H1 (cell line): ENCODE measurements at regions not wholly inside any gene's neighbourhood (a gene's known extent, or its start where the extent isn't known, plus 50 kb on each side); places are given as distances from the start of the nearest gene placed in this dataset.

ENCODE experiments used
- CTCF ChIA-PET: fragments of 300-600 bp; sonication (Branson Sonifier 250); formaldehyde crosslinking; loops from one replicate; lab custom pipeline; 2021; ENCODE audit not compliant: partially characterized antibody; lab: Charles Lee
- POLR2A ChIA-PET: fragments of 300-600 bp; sonication (Branson Sonifier 250); formaldehyde crosslinking; loops from one replicate; lab custom pipeline; 2021; ENCODE audit warnings: inconsistent platforms; ENCODE audit not compliant: partially characterized antibody; lab: Charles Lee
- DNase-seq, 2 experiments: peaks; one replicate each; pipeline versions ENCODE4 v3.0.0 to v3.0.0-alpha.2; 2010 to 2022; ENCODE audit warnings: low spot score in 2 of 2, low read depth in 1 of 2, mixed read lengths in 1 of 2
- FAIRE-seq: peaks from 2 replicates; lab custom pipeline; 2011; peaks lifted over from hg19 to GRCh38; lab: Jason Lieb, UNC
- H2AFZ ChIP-seq: 2 replicates; pipeline ENCODE4 v1.8.1; 2012; ENCODE audit warnings: low read length, inconsistent platforms
- H2AK5ac ChIP-seq: 2 replicates; pipeline ENCODE4 v1.6.1; 2013; ENCODE audit warnings: low read depth, low read length
- H2BK120ac ChIP-seq: replicated peaks from 2 replicates; pipeline ENCODE3; 2013; ENCODE audit warnings: low read depth, low read length, inconsistent platforms
- H2BK12ac ChIP-seq: 2 replicates; pipeline ENCODE4 v1.6.1; 2013; ENCODE audit warnings: low read depth, low read length
- H2BK15ac ChIP-seq: 2 replicates; pipeline ENCODE4 v1.6.1; 2013; ENCODE audit warnings: low read length
- H2BK20ac ChIP-seq: 2 replicates; pipeline ENCODE4 v1.6.1; 2013; ENCODE audit warnings: low read length
- H2BK5ac ChIP-seq: 2 replicates; pipeline ENCODE4 v1.6.1; 2013; ENCODE audit warnings: low read depth, low read length
- H3K14ac ChIP-seq: 2 replicates; pipeline ENCODE4 v1.6.1; 2013; ENCODE audit warnings: inconsistent platforms; ENCODE audit not compliant: insufficient read length
- H3K18ac ChIP-seq: 2 replicates; pipeline ENCODE4 v1.6.1; 2013; ENCODE audit warnings: low read length; ENCODE audit errors: extremely low read depth
- H3K23ac ChIP-seq: 2 replicates; pipeline ENCODE4 v1.6.1; 2013; ENCODE audit warnings: inconsistent platforms; ENCODE audit not compliant: insufficient read length
- H3K23me2 ChIP-seq: 2 replicates; pipeline ENCODE4 v1.6.1; 2013; ENCODE audit warnings: low read depth, low read length
- H3K27ac ChIP-seq: 2 replicates; pipeline ENCODE4 v1.6.1; 2011; ENCODE audit warnings: low read depth, low read length, inconsistent platforms
- H3K27me3 ChIP-seq, 4 experiments: replicated peaks in 1 of 4; 1 replicate in 1 of 4; 2 replicates in 3 of 4; pipeline versions ENCODE4 v1.6.1 to v1.8.1; 2011 to 2013; ENCODE audit warnings: low read length in 3 of 4, mild to moderate bottlenecking in 3 of 4, inconsistent platforms in 2 of 4, mixed read lengths in 2 of 4, moderate library complexity in 1 of 4; ENCODE audit not compliant: control insufficient read depth in 3 of 4, insufficient read depth in 3 of 4; ENCODE audit errors: extremely low read depth in 1 of 4
- H3K36me3 ChIP-seq, 4 experiments: 2 replicates each; pipeline versions ENCODE4 v1.6.1 to v1.8.1; 2011 to 2013; ENCODE audit warnings: mild to moderate bottlenecking in 4 of 4, low read length in 3 of 4, moderate library complexity in 2 of 4, control low read depth in 1 of 4, inconsistent platforms in 1 of 4; ENCODE audit not compliant: insufficient read depth in 4 of 4, control insufficient read depth in 2 of 4
- H3K4ac ChIP-seq: replicated peaks from 2 replicates; pipeline ENCODE3; 2013; ENCODE audit warnings: low read length, low read depth, mixed read lengths, inconsistent platforms; ENCODE audit not compliant: insufficient read length
- H3K4me1 ChIP-seq, 4 experiments: replicated peaks in 1 of 4; 1 replicate in 1 of 4; 2 replicates in 3 of 4; pipeline versions ENCODE4 v1.6.1 to v1.8.1; 2011 to 2013; ENCODE audit warnings: low read length in 3 of 4, inconsistent platforms in 2 of 4, mixed read lengths in 1 of 4; ENCODE audit not compliant: insufficient read depth in 4 of 4, control insufficient read depth in 3 of 4
- H3K4me2 ChIP-seq, 2 experiments: 2 replicates each; pipeline versions ENCODE4 v1.6.1 to v1.8.1; 2011 to 2013; ENCODE audit warnings: low read depth in 2 of 2, low read length in 2 of 2, control low read depth in 1 of 2, inconsistent platforms in 1 of 2, mild to moderate bottlenecking in 1 of 2; ENCODE audit not compliant: insufficient read depth in 1 of 2
- H3K4me3 ChIP-seq, 4 experiments: fragments of 200-600, 300-600 bp in 1 of 4; sonication (generic), shearing (Covaris generic), sonication (Bioruptor Twin) in 1 of 4; 2 replicates each; pipeline versions ENCODE4 v1.5.1 to v1.8.1; 2011 to 2016; ENCODE audit warnings: low read length in 4 of 4, low read depth in 3 of 4, control low read depth in 2 of 4, inconsistent platforms in 2 of 4, mild to moderate bottlenecking in 2 of 4, mixed read lengths in 1 of 4, moderate library complexity in 1 of 4; ENCODE audit not compliant: insufficient read depth in 2 of 4; ENCODE audit errors: extremely low read depth in 1 of 4
- H3K56ac ChIP-seq: replicated peaks from 2 replicates; pipeline ENCODE3; 2013; ENCODE audit warnings: low read depth, mild to moderate bottlenecking, mixed read lengths, low read length, inconsistent platforms; ENCODE audit not compliant: insufficient read length
- H3K79me1 ChIP-seq: 2 replicates; pipeline ENCODE4 v1.6.1; 2013; ENCODE audit warnings: low read depth, low read length, control low read depth
- H3K79me2 ChIP-seq, 2 experiments: 2 replicates each; pipeline versions ENCODE4 v1.6.1 to v1.8.1; 2012 to 2013; ENCODE audit warnings: low read length in 2 of 2, mild to moderate bottlenecking in 2 of 2, inconsistent platforms in 1 of 2; ENCODE audit not compliant: insufficient read depth in 2 of 2, control insufficient read depth in 1 of 2
- H3K9ac ChIP-seq, 4 experiments: replicated peaks in 1 of 4; 1 replicate in 1 of 4; 2 replicates in 3 of 4; pipeline versions ENCODE4 v1.6.1 to v1.8.1; 2011 to 2013; ENCODE audit warnings: low read depth in 3 of 4, low read length in 3 of 4, control low read depth in 2 of 4, mild to moderate bottlenecking in 2 of 4, moderate library complexity in 2 of 4, inconsistent platforms in 1 of 4; ENCODE audit errors: extremely low read depth in 1 of 4
- H3K9me3 ChIP-seq, 2 experiments: 2 replicates each; pipeline versions ENCODE4 v1.6.1 to v1.8.1; 2012 to 2013; ENCODE audit warnings: mild to moderate bottlenecking in 2 of 2, moderate library complexity in 2 of 2, control low read depth in 1 of 2, inconsistent platforms in 1 of 2, low read depth in 1 of 2, low read length in 1 of 2, mixed read lengths in 1 of 2; ENCODE audit not compliant: insufficient read depth in 2 of 2
- H4K20me1 ChIP-seq, 2 experiments: replicated peaks in 1 of 2; 2 replicates each; pipeline versions ENCODE3 to v1.8.1; 2011 to 2013; ENCODE audit warnings: inconsistent platforms in 2 of 2, low read length in 2 of 2, mild to moderate bottlenecking in 1 of 2; ENCODE audit not compliant: insufficient read depth in 2 of 2, control insufficient read depth in 1 of 2
- H4K5ac ChIP-seq: 2 replicates; pipeline ENCODE4 v1.6.1; 2013; ENCODE audit warnings: low read length, low read depth, mixed read lengths, inconsistent platforms; ENCODE audit not compliant: insufficient read length
- H4K8ac ChIP-seq: 2 replicates; pipeline ENCODE4 v1.8.0; 2013; ENCODE audit warnings: mild to moderate bottlenecking, moderate library complexity, low read length, inconsistent platforms; ENCODE audit not compliant: insufficient read depth; ENCODE audit errors: extremely low read depth
- H4K91ac ChIP-seq: replicated peaks from 2 replicates; pipeline ENCODE3; 2013; ENCODE audit warnings: low read length, mixed read lengths, inconsistent platforms; ENCODE audit not compliant: insufficient read length
- CHD1 ChIP-seq: IDR thresholded peaks from 2 replicates; pipeline ENCODE4 v1.6.1; 2012; ENCODE audit warnings: low read depth, low read length, improper control_type of control experiment
- CREB1 ChIP-seq: IDR thresholded peaks from 2 replicates; pipeline ENCODE4 v1.6.1; 2012; ENCODE audit warnings: inconsistent platforms
- KDM1A ChIP-seq: fragments of 200-600, 300-600 bp; sonication (generic); IDR thresholded peaks from 2 replicates; pipeline ENCODE4 v1.7.1; 2016; ENCODE audit warnings: mild to moderate bottlenecking, low read length, borderline replicate concordance
- NANOG ChIP-seq: IDR thresholded peaks from 2 replicates; pipeline ENCODE4 v1.6.1; 2011; ENCODE audit warnings: low read length, low read depth, mild to moderate bottlenecking, inconsistent platforms; ENCODE audit not compliant: insufficient read depth, poor library complexity, severe bottlenecking
- PHF8 ChIP-seq: fragments of 200-600 bp; sonication (generic); conservative IDR thresholded peaks from 2 replicates; pipeline ENCODE4 v1.7.1; 2012; ENCODE audit warnings: low read depth, mild to moderate bottlenecking, inconsistent platforms, low read length, moderate library complexity
- RFX5 ChIP-seq: IDR thresholded peaks from 2 replicates; pipeline ENCODE4 v1.6.1; 2011; ENCODE audit warnings: low read depth, low read length, improper control_type of control experiment, borderline replicate concordance
- SIRT6 ChIP-seq: IDR thresholded peaks from one replicate; pipeline ENCODE4 v1.7.1; 2012; ENCODE audit warnings: low read length, inconsistent platforms
- SIX5 ChIP-seq: IDR thresholded peaks from 2 replicates; pipeline ENCODE4 v1.6.1; 2011; ENCODE audit warnings: mild to moderate bottlenecking, low read depth, low read length
- SP1 ChIP-seq: IDR thresholded peaks from 2 replicates; pipeline ENCODE4 v1.6.1; 2011; ENCODE audit warnings: low read depth, low read length
- SP4 ChIP-seq: IDR thresholded peaks from 2 replicates; pipeline ENCODE4 v1.6.1; 2012; ENCODE audit warnings: low read length, inconsistent platforms
- SRF ChIP-seq: IDR thresholded peaks from 2 replicates; pipeline ENCODE4 v1.6.1; 2011; ENCODE audit warnings: mild to moderate bottlenecking, low read depth, low read length, moderate library complexity
- TCF12 ChIP-seq: IDR thresholded peaks from 2 replicates; pipeline ENCODE4 v1.6.1; 2011; ENCODE audit warnings: low read depth, mild to moderate bottlenecking, low read length
- WGBS, 2 experiments: shearing (Covaris generic) in 1 of 2; methylation state at CpG; one replicate each; pipeline versions ENCODE4 v1.1.6 to v1.1.7; 2013 to 2015; ENCODE audit warnings: low lambda C conversion rate in 2 of 2, mixed read lengths in 2 of 2, inconsistent platforms in 1 of 2, low coverage in 1 of 2, missing lambda C conversion rate in 1 of 2; ENCODE audit not compliant: insufficient replicate concordance in 2 of 2, insufficient coverage in 1 of 2, insufficient read length in 1 of 2; ENCODE audit errors: extremely low coverage in 1 of 2, missing lambda C conversion rate in 1 of 2; 5-methylcytosine and 5-hydroxymethylcytosine counted together
- TF ChIP-seq, protein P1 (sequence below): IDR thresholded peaks from 2 replicates; pipeline ENCODE4 v1.6.1; 2011; ENCODE audit warnings: low read length, improper control_type of control experiment

- Histone ChIP-seq H2BK12ac (no peak overlapping the region), H3K27me3 (no peaks in the 10 kb centered on the region), H3K18ac (no peak overlapping the region), H3K79me2 (no peaks in the 10 kb centered on the region), H2BK5ac (no peak overlapping the region), H3K9ac (no peak overlapping the region), H2BK20ac (no peak overlapping the region; the same call in 1 of the 2 replicates), H3K14ac (no peak overlapping the region), H3K9me3 (no peaks in the 10 kb centered on the region), H4K91ac (no peak overlapping the region), H3K4me1 (peaks cover 2 to 15% (median 10%) of the 10 kb centered on the region in 4 experiments; a peak in 6 of 7 replicates), H3K4me3 (no peak overlapping the region), H3K4ac (no peak overlapping the region), H3K4me2 (no peak overlapping the region), H3K56ac (no peak overlapping the region), H3K23ac (no peak overlapping the region), H3K79me1 (no peaks in the 10 kb centered on the region), H4K20me1 (no peaks in the 10 kb centered on the region), H3K27ac (no peak overlapping the region), H4K8ac (no peak overlapping the region), H2AK5ac (no peak overlapping the region), H2BK120ac (no peak overlapping the region), H2BK15ac (0 out of 2 replicates have a peak overlapping the region, but pooled peaks have one; percentile 51), H2AFZ (no peak overlapping the region), H3K23me2 (no peaks in the 10 kb centered on the region), H3K36me3 (no peaks in the 10 kb centered on the region), H4K5ac (no peak overlapping the region)
- CTCF ChIA-PET: interaction anchor here (0.8 to 1.5 kb wide), 4 partner anchors 10 to 194 kb away, joined by 3 to 8 read pairs (median 4); no protein-coding TSS in a partner anchor
- POLR2A ChIA-PET: no interaction called here
- no peak for DNase-seq
- FAIRE-seq: no peak
- 82% methylated on average over 7 of the region's 7 CpGs; no CpG with 5 or more reads in 1 of the 2 experiments for WGBS, 2 experiments
- TF ChIP-seq SIX5 (no peak), SRF (no peak), CHD1 (no peak), PHF8 (no peak), KDM1A (no peak), RFX5 (no peak), TCF12 (no peak), SIRT6 (no peak), SP1 (no peak), CREB1 (no peak), SP4 (no peak), NANOG (no peak)
- TF ChIP-seq, protein P1, sequence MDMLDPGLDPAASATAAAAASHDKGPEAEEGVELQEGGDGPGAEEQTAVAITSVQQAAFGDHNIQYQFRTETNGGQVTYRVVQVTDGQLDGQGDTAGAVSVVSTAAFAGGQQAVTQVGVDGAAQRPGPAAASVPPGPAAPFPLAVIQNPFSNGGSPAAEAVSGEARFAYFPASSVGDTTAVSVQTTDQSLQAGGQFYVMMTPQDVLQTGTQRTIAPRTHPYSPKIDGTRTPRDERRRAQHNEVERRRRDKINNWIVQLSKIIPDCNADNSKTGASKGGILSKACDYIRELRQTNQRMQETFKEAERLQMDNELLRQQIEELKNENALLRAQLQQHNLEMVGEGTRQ: no peak
Observed at GRCh38 chr5:158010831-158011230, 151.9 kb upstream of the CLINT1 start.
